Bronchial epithelial cell (primary cell): ENCODE measurements at regions not wholly inside any gene's neighbourhood (a gene's known extent, or its start where the extent isn't known, plus 50 kb on each side); places are given as distances from the start of the nearest gene placed in this dataset.
A peak's percentile ranks its signal among the peaks of the same experiment; 100 is the strongest.
"Not testable (repeated sequence)": the region's sequence is repeated elsewhere in the genome, so short reads cannot be mapped to it uniquely, and the experiment has no call there.

ENCODE experiments used
- DNase-seq: peaks from one replicate; pipeline ENCODE4 v3.0.0-alpha.2; 2010; ENCODE audit warnings: low read depth
- FAIRE-seq: peaks from 2 replicates; lab custom pipeline; 2011; peaks lifted over from hg19 to GRCh38; lab: Jason Lieb, UNC
- H3K27me3 ChIP-seq: 2 replicates; pipeline ENCODE4 v1.5.1; 2011; ENCODE audit warnings: low read length; ENCODE audit not compliant: control insufficient read depth, insufficient read depth
- H3K36me3 ChIP-seq: 2 replicates; pipeline ENCODE4 v1.5.1; 2011; ENCODE audit warnings: low read length; ENCODE audit not compliant: control insufficient read depth, insufficient read depth
- H3K4me3 ChIP-seq: 2 replicates; pipeline ENCODE4 v1.5.1; 2011; ENCODE audit warnings: mild to moderate bottlenecking, low read depth, low read length, control low read depth
- CTCF ChIP-seq: IDR thresholded peaks from 2 replicates; pipeline ENCODE4 v1.5.1; 2011; ENCODE audit warnings: mild to moderate bottlenecking, moderate library complexity, low read length, control low read depth, inconsistent platforms; ENCODE audit not compliant: insufficient read depth, severe bottlenecking

- Histone ChIP-seq H3K36me3 (no peaks in the 10 kb centered on the region), H3K4me3 (no peak overlapping the region), H3K27me3 (no peaks in the 10 kb centered on the region)
- DNase-seq (peak; percentile 6), FAIRE-seq (no peak)
- no peak for TF ChIP-seq CTCF
Observed at GRCh38 chr18:53843113-53843760, 381.2 kb downstream of the MBD2 start.

GRCh38 chr18:53838746-53839145 is 385.7 kb downstream of the MBD2 start:
- DNase-seq (no peak), FAIRE-seq (no peak)
- H3K27me3 ChIP-seq: no peaks in the 10 kb centered on the region
- no peak for TF ChIP-seq CTCF
- H3K4me3 ChIP-seq: no peak overlapping the region
- H3K36me3 ChIP-seq: no peaks in the 10 kb centered on the region

- FAIRE-seq, DNase-seq, H3K4me3 ChIP-seq, H3K36me3 ChIP-seq, H3K27me3 ChIP-seq: not testable (repeated sequence)
Observed at GRCh38 chr18:53821141-53821540, 403.3 kb downstream of the MBD2 start.

- Histone ChIP-seq H3K4me3 (no peak overlapping the region), H3K27me3 (no peaks in the 10 kb centered on the region), H3K36me3 (no peaks in the 10 kb centered on the region)
- FAIRE-seq (peak; percentile 92), DNase-seq (no peak)
- no peak for TF ChIP-seq CTCF
Observed at GRCh38 chr18:53819671-53820070, 404.8 kb downstream of the MBD2 start.

- no peaks in the 10 kb centered on the region for H3K36me3 ChIP-seq
- H3K4me3 ChIP-seq: no peak overlapping the region
- no peak for FAIRE-seq
- TF ChIP-seq CTCF: no peak
- H3K27me3 ChIP-seq: no peaks in the 10 kb centered on the region
- DNase-seq: no peak
Observed at GRCh38 chr18:53819174-53819573, 405.3 kb downstream of the MBD2 start.

- H3K4me3 ChIP-seq: no peak overlapping the region
- H3K27me3 ChIP-seq: no peaks in the 10 kb centered on the region
- no peaks in the 10 kb centered on the region for H3K36me3 ChIP-seq
- no peak for TF ChIP-seq CTCF
- no peak for FAIRE-seq
- peak; percentile 44 for DNase-seq
Observed at GRCh38 chr18:53817976-53818950, 406.2 kb downstream of the MBD2 start.
